H1 (cell line): ENCODE measurements at regions not wholly inside any gene's neighbourhood (a gene's known extent, or its start where the extent isn't known, plus 50 kb on each side); places are given as distances from the start of the nearest gene placed in this dataset.

Experiments used
- TAF7 ChIP-seq: optimal IDR thresholded peaks from 2 replicates; pipeline ENCODE3; 2011; ENCODE audit warnings: low read depth, mild to moderate bottlenecking, inconsistent platforms, low read length, moderate library complexity, borderline replicate concordance
- TBP ChIP-seq: IDR thresholded peaks from 2 replicates; pipeline ENCODE4 v1.6.1; 2011; ENCODE audit warnings: low read depth, low read length, improper control_type of control experiment

- TF ChIP-seq TBP, result no peak
- TF ChIP-seq TAF7, result no peak
Observed at GRCh38 chr1:194538453-194538852, 1352.0 kb upstream of the B3GALT2 start (continued).
